ENCODE measurements at regions not wholly inside any gene's neighbourhood (a gene's known extent, or its start where the extent isn't known, plus 50 kb on each side); places are given as distances from the start of the nearest gene placed in this dataset.

- no peak for TF ChIP-seq CTCF (IDR thresholded peaks at IDR 0.05)
- TF ChIP-seq POLR2AphosphoS5 (IDR thresholded peaks at IDR 0.05), result no peak
- no peak for TF ChIP-seq POLR2A (IDR thresholded peaks at IDR 0.05)
Observed at GRCh38 chrX:843306-843705, 212.7 kb downstream of the SHOX start.

Measured in gastroesophageal sphincter (tissue), 3 donors.